ENCODE measurements at regions not wholly inside any gene's neighbourhood (a gene's known extent, or its start where the extent isn't known, plus 50 kb on each side); places are given as distances from the start of the nearest gene placed in this dataset.

DNA sequence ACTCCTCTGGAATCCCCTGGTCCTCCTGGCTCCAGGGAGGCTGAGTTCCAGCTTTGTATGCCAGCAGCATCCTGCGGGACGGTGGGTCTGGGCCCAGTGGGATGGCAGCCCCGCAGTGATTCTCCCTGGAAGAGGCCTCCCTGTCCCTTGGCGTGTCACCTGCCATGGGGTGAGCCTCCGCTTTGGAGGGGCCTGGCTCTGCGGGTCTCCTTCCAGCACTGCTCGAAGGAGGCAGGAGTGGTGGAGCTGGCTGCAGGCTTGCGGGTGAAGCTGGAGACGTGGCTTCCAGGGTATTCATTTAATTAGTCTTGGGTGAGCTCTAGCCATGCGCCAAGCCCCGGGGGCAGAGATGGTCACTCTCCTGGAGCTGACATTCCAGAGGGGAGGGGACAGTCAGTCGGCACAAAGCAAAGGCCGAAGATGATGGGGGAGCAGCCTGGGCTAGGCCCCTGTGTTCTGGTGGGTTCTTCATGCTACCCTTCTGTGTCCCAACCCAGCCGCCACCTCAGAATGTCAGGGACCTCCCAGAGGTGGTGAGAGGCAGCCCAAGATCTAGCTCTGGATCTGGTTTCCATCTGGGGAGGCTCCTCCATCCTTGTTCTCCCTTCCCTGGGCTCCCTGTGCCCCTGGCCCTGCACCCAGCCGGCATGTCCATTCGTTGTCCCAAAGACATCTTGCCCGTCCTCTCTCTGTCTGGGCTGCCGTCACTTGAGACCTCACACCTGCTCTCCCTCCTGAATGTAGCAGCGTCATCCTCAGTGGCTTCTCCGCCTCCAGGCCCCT is 1332.5 kb downstream of the BRD1 start:
- Histone ChIP-seq H3K56ac (ENCODE audit: extremely low read depth, insufficient read depth, low read length) (no peak overlapping the region), H3K36me3 (ENCODE audit: control insufficient read depth, insufficient read depth, low read length) (no peaks in the 10 kb centered on the region), H3K18ac (ENCODE audit: low read depth, low read length) (no peak overlapping the region), H3K79me1 (ENCODE audit: low read depth in 1 of 2, low read length in 2 of 2) (no peaks in the 10 kb centered on the region), H3K4me3 (ENCODE audit: insufficient read depth, low read depth, low read length) (no peak overlapping the region), H4K8ac (ENCODE audit: low read depth in 2 of 2, low read length in 2 of 2) (no peak overlapping the region), H3K9ac (ENCODE audit: low read depth, low read length) (no peak overlapping the region), H3K4me2 (ENCODE audit: low read depth, low read length) (no peak overlapping the region), H2BK5ac (ENCODE audit: low read depth, low read length, poor library complexity, severe bottlenecking) (no peak overlapping the region), H3K27ac (ENCODE audit: insufficient read depth, low read length) (no peak overlapping the region), H3K27me3 (ENCODE audit: control insufficient read depth, insufficient read depth, low read length) (peaks cover 13% of the 10 kb centered on the region; the same call in 1 of the 2 replicates), H3K9me3 (ENCODE audit: control insufficient read depth, insufficient read depth, low read length) (peaks cover 6% of the 10 kb centered on the region; the same call in 1 of the 2 replicates), H3K4me1 (ENCODE audit: control insufficient read depth, insufficient read depth, low read length) (no peaks in the 10 kb centered on the region), H2BK20ac (ENCODE audit: low read depth, low read length) (no peak overlapping the region), H3K4ac (ENCODE audit: low read depth, low read length) (no peak overlapping the region), H3K14ac (replicated peaks; ENCODE audit: low read depth, low read length) (no peak overlapping the region), H2AK9ac (replicated peaks; ENCODE audit: low read depth, low read length, poor library complexity) (no peak overlapping the region), H3K23ac (ENCODE audit: low read depth, low read length) (no peak overlapping the region), H2AFZ (replicated peaks; ENCODE audit: low read length, poor library complexity) (no peak overlapping the region), H4K5ac (ENCODE audit: low read depth, low read length) (no peak overlapping the region), H2BK15ac (ENCODE audit: low read depth, low read length) (no peak overlapping the region), H3K9me1 (ENCODE audit: insufficient read depth, low read length) (no peaks in the 10 kb centered on the region), H2BK120ac (ENCODE audit: low read depth, low read length) (no peak overlapping the region), H2AK5ac (ENCODE audit: low read depth, low read length) (no peak overlapping the region), H4K20me1 (ENCODE audit: insufficient read depth, low read length) (no peaks in the 10 kb centered on the region), H4K91ac (ENCODE audit: insufficient read depth, low read depth, low read length) (no peak overlapping the region)
- WGBS, 2 experiments (ENCODE audit: extremely low coverage in 2 of 2, insufficient read length in 1 of 2) = 45% methylated on average over 6 of the region's 20 CpGs; no CpG with 5 or more reads in 1 of the 2 experiments
- dilution Hi-C loops (cut with HindIII; ENCODE audit: low sequenced_read_pairs, unreplicated experiment) (no loop called here), in situ Hi-C loops (cut with MboI; ENCODE audit: low sequenced_read_pairs) (loop anchor here (5.0 to 10.0 kb wide), 2 partner anchors 1698 to 1930 kb away; no protein-coding TSS in a partner anchor), intact Hi-C loops (cut with micrococcal nuclease) (loop anchor here (5.0 kb wide), 1 partner anchor 1758 kb away; the partner anchor contains the start of gene CERK)
- ChIA-PET CTCF (no interaction called here), POLR2A (ENCODE audit: unreplicated experiment) (no interaction called here)
- ATAC-seq (ENCODE audit: low read depth) = no peak
- TF ChIP-seq NFE2L2 (IDR thresholded peaks at IDR 0.05; ENCODE audit: low read depth, low read length) = no peak
- TF ChIP-seq POLR2A (IDR thresholded peaks at IDR 0.05; ENCODE audit: low read depth, low read length) = no peak
- no peak for TF ChIP-seq RAD21 (IDR thresholded peaks at IDR 0.05; ENCODE audit: low read length)
- TF ChIP-seq CHD1 (IDR thresholded peaks at IDR 0.05; ENCODE audit: low read depth, low read length) = no peak
- no peak for TF ChIP-seq SMC3 (IDR thresholded peaks at IDR 0.05; ENCODE audit: low read depth, low read length)
- no peak for TF ChIP-seq BHLHE40 (IDR thresholded peaks at IDR 0.05; ENCODE audit: low read depth, low read length)
- DNase-seq = no peak
- no TSS peak for BruUV-seq (replicated peaks)

Data from IMR-90 (cell line).